Right ventricle myocardium inferior (tissue), 1 donor: ENCODE measurements at regions not wholly inside any gene's neighbourhood (a gene's known extent, or its start where the extent isn't known, plus 50 kb on each side); places are given as distances from the start of the nearest gene placed in this dataset.
"Not testable (repeated sequence)": the region's sequence is repeated elsewhere in the genome, so short reads cannot be mapped to it uniquely, and the experiment has no call there.

ENCODE experiments used
- ATAC-seq: fragments of 200-7000 bp; cut with Tn5 transposase; one replicate; pipeline ENCODE4 v1.9.1; 2020; ENCODE audit warnings: mild to moderate bottlenecking, moderate library complexity
- DNase-seq: peaks from one replicate; pipeline ENCODE4 v3.0.0; 2021; ENCODE audit errors: missing footprints
- intact Hi-C: fragments of 100-400 bp; cut with DNase I; formaldehyde crosslinking; loops from one replicate; pipeline ENCODE4 v1.11.0; 2022
- donor health status: DM: no; HTN: yes; CAD: no; lungs with severe emphysema.

GRCh38 chr3:134704133-134704532 is 53.3 kb upstream of the KY start:
- no peak for ATAC-seq
- no peak for DNase-seq
- intact Hi-C loops = no loop called here

GRCh38 chr3:134704556-134704955 is 53.7 kb upstream of the KY start:
- intact Hi-C loops = no loop called here
- DNase-seq (no peak), ATAC-seq (no peak)

- no peak for ATAC-seq
- no peak for DNase-seq
- intact Hi-C loops = no loop called here
Observed at GRCh38 chr3:134707908-134708597, 57.2 kb upstream of the KY start.

GRCh38 chr3:134708671-134709070 is 57.8 kb upstream of the KY start:
- no peak for ATAC-seq
- intact Hi-C loops = no loop called here
- DNase-seq = no peak

GRCh38 chr3:134709076-134709475 is 58.3 kb upstream of the KY start:
- DNase-seq = no peak
- ATAC-seq = no peak
- intact Hi-C loops = no loop called here

GRCh38 chr3:134709561-134710312 is 58.9 kb upstream of the KY start:
- ATAC-seq (peak; percentile 65), DNase-seq (no peak)
- intact Hi-C loops = no loop called here

- intact Hi-C loops = no loop called here
- ATAC-seq = no peak
- no peak for DNase-seq
Observed at GRCh38 chr3:134710313-134710680, 59.5 kb upstream of the KY start.

- intact Hi-C loops = no loop called here
- ATAC-seq (no peak), DNase-seq (no peak)
Observed at GRCh38 chr3:134711284-134711683, 60.5 kb upstream of the KY start.

GRCh38 chr3:134713671-134714070 is 62.8 kb upstream of the KY start:
- DNase-seq = no peak
- ATAC-seq = no peak
- intact Hi-C loops = no loop called here

GRCh38 chr3:134718726-134719125 is 67.9 kb upstream of the KY start:
- intact Hi-C loops = no loop called here
- ATAC-seq (no peak), DNase-seq (no peak)

- ATAC-seq (no peak), DNase-seq (no peak)
- intact Hi-C loops = no loop called here
Observed at GRCh38 chr3:134721214-134721613, 70.4 kb upstream of the KY start.

- no peak for DNase-seq
- no peak for ATAC-seq
- intact Hi-C loops = no loop called here
Observed at GRCh38 chr3:134722969-134723368, 72.1 kb upstream of the EPHB1 start.

GRCh38 chr3:134729649-134730048 is 65.4 kb upstream of the EPHB1 start:
- DNase-seq (no peak), ATAC-seq (no peak)
- intact Hi-C loops = no loop called here

- intact Hi-C loops = no loop called here
- DNase-seq (no peak), ATAC-seq (no peak)
Observed at GRCh38 chr3:134737516-134737915, 57.5 kb upstream of the EPHB1 start.

- not testable (repeated sequence) for DNase-seq
Observed at GRCh38 chr3:134740077-134740476, 55.0 kb upstream of the EPHB1 start.

GRCh38 chr3:134742202-134742601 is 52.9 kb upstream of the EPHB1 start:
- DNase-seq (no peak), ATAC-seq (no peak)
- intact Hi-C loops = no loop called here

More at GRCh38 chr3:134740077-134740476, 55.0 kb upstream of the EPHB1 start:
- ATAC-seq, intact Hi-C loops: not testable (repeated sequence)

- intact Hi-C loops = no loop called here
- DNase-seq (no peak), ATAC-seq (no peak)
Observed at GRCh38 chr3:134743006-134743405, 52.1 kb upstream of the EPHB1 start.
